ENCODE measurements at regions not wholly inside any gene's neighbourhood (a gene's known extent, or its start where the extent isn't known, plus 50 kb on each side); places are given as distances from the start of the nearest gene placed in this dataset.
"Not testable (repeated sequence)": the region's sequence is repeated elsewhere in the genome, so short reads cannot be mapped to it uniquely, and the experiment has no call there.

GRCh38 chrX:151042842-151043241 is 59.7 kb downstream of the HMGB3 start:
- DNase-seq, result no peak

GRCh38 chrX:151066373-151066772 is 83.2 kb downstream of the HMGB3 start:
- DNase-seq, result not testable (repeated sequence)

- no peak for DNase-seq
Measured at GRCh38 chrX:151073767-151074166, 90.6 kb downstream of the HMGB3 start.

GRCh38 chrX:151081016-151081415 is 95.4 kb upstream of the GPR50 start:
- DNase-seq, result no peak

GRCh38 chrX:151082077-151082948 is 94.1 kb upstream of the GPR50 start:
- DNase-seq, result peak; percentile 9

GRCh38 chrX:151084454-151084853 is 91.9 kb upstream of the GPR50 start:
- DNase-seq, result no peak

- DNase-seq, result no peak
Measured at GRCh38 chrX:151085207-151085606, 91.2 kb upstream of the GPR50 start.

- no peak for DNase-seq
Measured at GRCh38 chrX:151088221-151088620, 88.2 kb upstream of the GPR50 start.

GRCh38 chrX:151099001-151099400 is 77.4 kb upstream of the GPR50 start:
- DNase-seq, result no peak

- DNase-seq, result no peak
Measured at GRCh38 chrX:151100799-151101198, 75.6 kb upstream of the GPR50 start.

GRCh38 chrX:151113200-151113599 is 63.2 kb upstream of the GPR50 start:
- DNase-seq, result not testable (repeated sequence)

Data from GOT3 (cell line).